Astrocyte (in vitro differentiated cells and primary cell): ENCODE measurements at regions not wholly inside any gene's neighbourhood (a gene's known extent, or its start where the extent isn't known, plus 50 kb on each side); places are given as distances from the start of the nearest gene placed in this dataset.

Source experiments
- DNase-seq: peaks from one replicate; pipeline ENCODE4 v3.0.0-alpha.2; 2010; ENCODE audit warnings: low read depth
- FAIRE-seq: peaks from 2 replicates; lab custom pipeline; 2011; peaks lifted over from hg19 to GRCh38; lab: Jason Lieb, UNC
- H2AFZ ChIP-seq: 2 replicates; pipeline ENCODE4 v1.6.0; 2012; ENCODE audit warnings: low read depth, low read length, inconsistent platforms
- H3K27ac ChIP-seq: 2 replicates; pipeline ENCODE4 v1.5.1; 2011; ENCODE audit warnings: low read depth, low read length, inconsistent platforms
- H3K27me3 ChIP-seq: 2 replicates; pipeline ENCODE4 v1.6.0; 2011; ENCODE audit warnings: low read length, inconsistent platforms; ENCODE audit not compliant: insufficient read depth
- H3K36me3 ChIP-seq: 2 replicates; pipeline ENCODE4 v1.5.1; 2011; ENCODE audit warnings: low read length, inconsistent platforms; ENCODE audit not compliant: insufficient read depth
- H3K4me1 ChIP-seq: 2 replicates; pipeline ENCODE4 v1.5.1; 2011; ENCODE audit warnings: low read length, inconsistent platforms; ENCODE audit not compliant: insufficient read depth
- H3K4me2 ChIP-seq: 2 replicates; pipeline ENCODE4 v1.6.0; 2012; ENCODE audit warnings: low read length, inconsistent platforms
- H3K4me3 ChIP-seq: 2 replicates; pipeline ENCODE4 v1.5.1; 2011; ENCODE audit warnings: low read depth, mild to moderate bottlenecking, low read length, inconsistent platforms; ENCODE audit not compliant: insufficient read depth
- H3K79me2 ChIP-seq: 2 replicates; pipeline ENCODE4 v1.6.0; 2012; ENCODE audit warnings: mild to moderate bottlenecking, low read length, inconsistent platforms; ENCODE audit not compliant: insufficient read depth
- H3K9ac ChIP-seq: 2 replicates; pipeline ENCODE4 v1.6.0; 2012; ENCODE audit warnings: mild to moderate bottlenecking, low read length, inconsistent platforms
- H3K9me3 ChIP-seq: 2 replicates; pipeline ENCODE4 v1.5.1; 2012; ENCODE audit warnings: low read depth, mild to moderate bottlenecking, low read length, inconsistent platforms; ENCODE audit not compliant: insufficient read depth
- H4K20me1 ChIP-seq: 2 replicates; pipeline ENCODE4 v1.6.0; 2012; ENCODE audit warnings: low read length, inconsistent platforms; ENCODE audit not compliant: insufficient read depth
- H3K27ac Mint-ChIP-seq: one replicate; pipeline ENCODE4 v1.8.0; 2021; ENCODE audit warnings: mild to moderate bottlenecking, mixed read lengths; ENCODE audit not compliant: unreplicated experiment
- H3K27me3 Mint-ChIP-seq: one replicate; pipeline ENCODE4 v1.8.0; 2021; ENCODE audit warnings: low read depth, mixed read lengths; ENCODE audit not compliant: unreplicated experiment
- H3K36me3 Mint-ChIP-seq: one replicate; pipeline ENCODE4 v1.8.0; 2021; ENCODE audit warnings: low read depth, mixed read lengths; ENCODE audit not compliant: unreplicated experiment
- H3K4me1 Mint-ChIP-seq: one replicate; pipeline ENCODE4 v1.8.0; 2021; ENCODE audit warnings: low read depth, mixed read lengths; ENCODE audit not compliant: unreplicated experiment
- H3K4me3 Mint-ChIP-seq: one replicate; pipeline ENCODE4 v1.8.0; 2021; ENCODE audit warnings: mild to moderate bottlenecking, moderate library complexity, mixed read lengths; ENCODE audit not compliant: unreplicated experiment
- H3K9me3 Mint-ChIP-seq: one replicate; pipeline ENCODE4 v1.8.0; 2021; ENCODE audit warnings: mild to moderate bottlenecking, mixed read lengths; ENCODE audit not compliant: unreplicated experiment
- CTCF ChIP-seq: IDR thresholded peaks from 2 replicates; pipeline ENCODE4 v1.5.1; 2011; ENCODE audit warnings: low read depth, mild to moderate bottlenecking, inconsistent platforms, low read length, moderate library complexity; ENCODE audit not compliant: insufficient read depth
- EZH2 ChIP-seq: IDR thresholded peaks from 2 replicates; pipeline ENCODE4 v1.6.1; 2012; ENCODE audit warnings: mild to moderate bottlenecking, low read length, inconsistent platforms; ENCODE audit not compliant: insufficient read depth

GRCh38 chr5:116959843-116960242 is 385.2 kb upstream of the SEMA6A start:
- Mint-ChIP-seq H3K4me1 (no peaks in the 10 kb centered on the region), H3K36me3 (no peaks in the 10 kb centered on the region), H3K4me3 (no peak overlapping the region), H3K27ac (no peak overlapping the region), H3K27me3 (no peaks in the 10 kb centered on the region), H3K9me3 (no peaks in the 10 kb centered on the region)
- no peak overlapping the region for H3K4me2 ChIP-seq
- H3K36me3 ChIP-seq: no peaks in the 10 kb centered on the region
- H4K20me1 ChIP-seq: no peaks in the 10 kb centered on the region
- no peak overlapping the region for H3K27ac ChIP-seq
- no peak overlapping the region for H3K9ac ChIP-seq
- H3K27me3 ChIP-seq: no peaks in the 10 kb centered on the region
- H3K4me3 ChIP-seq: no peak overlapping the region
- H2AFZ ChIP-seq: no peak overlapping the region
- DNase-seq (no peak), FAIRE-seq (no peak)
- no peaks in the 10 kb centered on the region for H3K79me2 ChIP-seq
- H3K9me3 ChIP-seq: no peaks in the 10 kb centered on the region
- no peaks in the 10 kb centered on the region for H3K4me1 ChIP-seq
- TF ChIP-seq CTCF (no peak), EZH2 (no peak)

GRCh38 chr5:116953251-116953930 is 378.8 kb upstream of the SEMA6A start:
- Histone ChIP-seq H2AFZ (no peak overlapping the region), H3K4me3 (no peak overlapping the region), H3K4me2 (no peak overlapping the region), H3K9ac (no peak overlapping the region), H3K4me1 (no peaks in the 10 kb centered on the region), H4K20me1 (no peaks in the 10 kb centered on the region), H3K27ac (no peak overlapping the region), H3K36me3 (no peaks in the 10 kb centered on the region), H3K9me3 (no peaks in the 10 kb centered on the region), H3K27me3 (no peaks in the 10 kb centered on the region), H3K79me2 (no peaks in the 10 kb centered on the region)
- H3K4me3 Mint-ChIP-seq: no peak overlapping the region
- TF ChIP-seq CTCF (no peak), EZH2 (no peak)
- DNase-seq: no peak
- H3K4me1 Mint-ChIP-seq: no peaks in the 10 kb centered on the region
- H3K36me3 Mint-ChIP-seq: no peaks in the 10 kb centered on the region
- H3K27ac Mint-ChIP-seq: no peak overlapping the region
- no peaks in the 10 kb centered on the region for H3K27me3 Mint-ChIP-seq
- FAIRE-seq: no peak
- H3K9me3 Mint-ChIP-seq: no peaks in the 10 kb centered on the region

- DNase-seq: no peak
- no peaks in the 10 kb centered on the region for H3K27me3 ChIP-seq
- H3K27ac Mint-ChIP-seq: no peak overlapping the region
- FAIRE-seq: no peak
- no peaks in the 10 kb centered on the region for H3K9me3 ChIP-seq
- no peaks in the 10 kb centered on the region for H3K27me3 Mint-ChIP-seq
- no peak overlapping the region for H3K27ac ChIP-seq
- TF ChIP-seq CTCF (no peak), EZH2 (no peak)
- H3K79me2 ChIP-seq: no peaks in the 10 kb centered on the region
- no peaks in the 10 kb centered on the region for H3K4me1 ChIP-seq
- H3K36me3 ChIP-seq: no peaks in the 10 kb centered on the region
- H4K20me1 ChIP-seq: no peaks in the 10 kb centered on the region
- no peaks in the 10 kb centered on the region for H3K4me1 Mint-ChIP-seq
- no peak overlapping the region for H3K9ac ChIP-seq
- no peak overlapping the region for H3K4me3 Mint-ChIP-seq
- no peak overlapping the region for H3K4me3 ChIP-seq
- H3K36me3 Mint-ChIP-seq: no peaks in the 10 kb centered on the region
- no peak overlapping the region for H3K4me2 ChIP-seq
- no peaks in the 10 kb centered on the region for H3K9me3 Mint-ChIP-seq
- no peak overlapping the region for H2AFZ ChIP-seq
Measured at GRCh38 chr5:116951219-116951618, 376.6 kb upstream of the SEMA6A start.
